CD4-positive, alpha-beta T cell (primary cell): ENCODE measurements at regions not wholly inside any gene's neighbourhood (a gene's known extent, or its start where the extent isn't known, plus 50 kb on each side); places are given as distances from the start of the nearest gene placed in this dataset.

Experiments used
- ATAC-seq: fragments of 200-7000 bp; cut with Tn5 transposase; one replicate; pipeline ENCODE4 v1.10.0; 2022; ENCODE audit warnings: mild to moderate bottlenecking; ENCODE audit not compliant: poor library complexity
- CTCF ChIA-PET: fragments of 350-600 bp; sonication (Branson Sonifier 250); formaldehyde crosslinking; loops from one replicate; lab custom pipeline; 2021; ENCODE audit warnings: antibody characterized with exemption, inconsistent platforms; lab: Charles Lee
- POLR2A ChIA-PET: fragments of 350-600 bp; sonication (Branson Sonifier 250); formaldehyde crosslinking; loops from one replicate; lab custom pipeline; 2021; ENCODE audit warnings: antibody characterized with exemption, inconsistent platforms; lab: Charles Lee
- DNase-seq, 14 experiments: peaks; one replicate each; pipeline ENCODE4 v3.0.0-alpha.2; 2013 to 2020; ENCODE audit warnings: mixed read lengths in 2 of 14
- H3K27ac ChIP-seq, 2 donors: one replicate each; pipeline versions ENCODE4 v1.5.1 to v1.7.0; 2013; ENCODE audit warnings: low read length in 2 of 2, low read depth in 1 of 2, mild to moderate bottlenecking in 1 of 2
- H3K27me3 ChIP-seq, 2 experiments: 1 replicate in 1 of 2; 2 replicates in 1 of 2; pipeline versions ENCODE4 v1.6.1 to v1.7.0; 2013; ENCODE audit warnings: low read length in 2 of 2, control low read depth in 1 of 2, mild to moderate bottlenecking in 1 of 2, moderate library complexity in 1 of 2; ENCODE audit not compliant: insufficient read depth in 2 of 2, control insufficient read depth in 1 of 2
- H3K36me3 ChIP-seq: one replicate; pipeline ENCODE4 v1.6.1; 2013; ENCODE audit warnings: low read length, control low read depth; ENCODE audit not compliant: insufficient read depth
- H3K4me1 ChIP-seq: one replicate; pipeline ENCODE4 v1.6.1; 2013; ENCODE audit warnings: low read length, control low read depth; ENCODE audit not compliant: insufficient read depth
- H3K4me3 ChIP-seq: one replicate; pipeline ENCODE4 v1.5.1; 2013; ENCODE audit warnings: mild to moderate bottlenecking, low read length, moderate library complexity
- H3K9me3 ChIP-seq, 2 experiments: 1 replicate in 1 of 2; 2 replicates in 1 of 2; pipeline versions ENCODE4 v1.6.1 to v1.7.0; 2013; ENCODE audit warnings: low read length in 2 of 2, mild to moderate bottlenecking in 2 of 2, control low read depth in 1 of 2, moderate library complexity in 1 of 2; ENCODE audit not compliant: control insufficient read depth in 1 of 2, insufficient read depth in 1 of 2
- H3K27ac Mint-ChIP-seq: one replicate; pipeline ENCODE4 v1.8.0; 2020; ENCODE audit warnings: mixed read lengths
- H3K27me3 Mint-ChIP-seq: one replicate; pipeline ENCODE4 v1.8.0; 2021; ENCODE audit warnings: mixed read lengths
- H3K36me3 Mint-ChIP-seq: one replicate; pipeline ENCODE4 v1.8.0; 2021; ENCODE audit warnings: low read depth, mixed read lengths
- H3K4me1 Mint-ChIP-seq: one replicate; pipeline ENCODE4 v1.8.0; 2021; ENCODE audit warnings: low read depth, mixed read lengths
- H3K4me3 Mint-ChIP-seq: one replicate; pipeline ENCODE4 v1.8.0; 2020; ENCODE audit warnings: mild to moderate bottlenecking, mixed read lengths
- H3K9me3 Mint-ChIP-seq: one replicate; pipeline ENCODE4 v1.8.0; 2020; ENCODE audit warnings: mixed read lengths
- intact Hi-C, 2 experiments: fragments of 100-400 bp; cut with DNase I in 1 of 2; cut with micrococcal nuclease in 1 of 2; formaldehyde crosslinking; loops; one replicate each; pipeline versions ENCODE4 v1.15.1 to v1.9.0; 2023 to 2025; cut with DNase I, micrococcal nuclease
- TF ChIP-seq, protein P1 (sequence below): fragments of 200-600 bp; IDR thresholded peaks from one replicate; pipeline ENCODE4 v1.8.0; 2022; ENCODE audit warnings: antibody characterized with exemption, mild to moderate bottlenecking

DNA sequence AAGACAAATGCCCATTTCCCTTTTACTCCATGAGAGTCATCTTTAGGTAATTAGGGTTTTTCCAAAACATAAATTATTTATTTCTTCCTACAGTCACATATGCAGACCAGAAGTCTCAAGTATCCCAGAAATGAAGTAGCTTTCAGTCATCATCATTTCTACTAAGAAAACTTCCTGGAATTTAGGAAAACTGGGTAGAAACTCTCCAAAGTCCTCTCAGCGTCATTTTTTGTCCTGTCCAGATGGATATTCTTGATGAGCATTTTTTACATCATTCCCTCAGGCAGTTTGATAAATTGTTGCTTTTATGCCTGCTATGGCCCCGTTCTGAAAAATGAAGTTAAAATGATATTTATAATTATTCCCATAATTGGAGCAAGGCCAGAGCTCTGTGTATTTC, 93.9 kb upstream of the DCN start:
- H3K27ac ChIP-seq: no peak overlapping the region
- no peak overlapping the region for H3K4me3 ChIP-seq
- Mint-ChIP-seq H3K27me3 (peaks cover 22% of the 10 kb centered on the region), H3K4me3 (no peak overlapping the region), H3K9me3 (no peaks in the 10 kb centered on the region), H3K4me1 (no peaks in the 10 kb centered on the region), H3K36me3 (no peaks in the 10 kb centered on the region), H3K27ac (no peak overlapping the region)
- no peaks in the 10 kb centered on the region for H3K4me1 ChIP-seq
- TF ChIP-seq, protein P1, sequence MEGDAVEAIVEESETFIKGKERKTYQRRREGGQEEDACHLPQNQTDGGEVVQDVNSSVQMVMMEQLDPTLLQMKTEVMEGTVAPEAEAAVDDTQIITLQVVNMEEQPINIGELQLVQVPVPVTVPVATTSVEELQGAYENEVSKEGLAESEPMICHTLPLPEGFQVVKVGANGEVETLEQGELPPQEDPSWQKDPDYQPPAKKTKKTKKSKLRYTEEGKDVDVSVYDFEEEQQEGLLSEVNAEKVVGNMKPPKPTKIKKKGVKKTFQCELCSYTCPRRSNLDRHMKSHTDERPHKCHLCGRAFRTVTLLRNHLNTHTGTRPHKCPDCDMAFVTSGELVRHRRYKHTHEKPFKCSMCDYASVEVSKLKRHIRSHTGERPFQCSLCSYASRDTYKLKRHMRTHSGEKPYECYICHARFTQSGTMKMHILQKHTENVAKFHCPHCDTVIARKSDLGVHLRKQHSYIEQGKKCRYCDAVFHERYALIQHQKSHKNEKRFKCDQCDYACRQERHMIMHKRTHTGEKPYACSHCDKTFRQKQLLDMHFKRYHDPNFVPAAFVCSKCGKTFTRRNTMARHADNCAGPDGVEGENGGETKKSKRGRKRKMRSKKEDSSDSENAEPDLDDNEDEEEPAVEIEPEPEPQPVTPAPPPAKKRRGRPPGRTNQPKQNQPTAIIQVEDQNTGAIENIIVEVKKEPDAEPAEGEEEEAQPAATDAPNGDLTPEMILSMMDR: no peak
- CTCF ChIA-PET: no interaction called here
- no peaks in the 10 kb centered on the region for H3K9me3 ChIP-seq
- ATAC-seq: no peak
- no peak for DNase-seq
- no peaks in the 10 kb centered on the region for H3K36me3 ChIP-seq
- no peaks in the 10 kb centered on the region for H3K27me3 ChIP-seq
- POLR2A ChIA-PET: no interaction called here
- intact Hi-C loops: no loop called here

DNA sequence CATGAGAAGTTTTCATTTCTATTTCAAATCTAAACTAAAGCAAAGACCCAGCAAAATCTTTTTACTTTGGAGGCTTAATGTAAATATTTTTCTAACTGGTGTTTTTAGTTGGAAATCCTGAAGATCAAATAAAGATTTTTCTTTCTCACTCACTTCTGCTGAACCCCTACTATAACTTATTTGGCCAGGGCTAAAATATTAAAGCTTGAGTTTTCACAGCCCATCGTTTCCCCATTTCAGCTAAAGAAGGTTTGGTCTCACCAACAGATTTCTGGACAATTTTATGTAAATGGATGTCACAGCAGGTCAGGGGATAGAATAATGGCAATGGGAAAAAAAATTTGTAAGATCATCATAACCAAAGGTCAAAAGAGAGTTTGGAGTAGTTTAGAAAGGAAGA, 92.7 kb upstream of the DCN start:
- no peaks in the 10 kb centered on the region for H3K9me3 Mint-ChIP-seq
- Histone ChIP-seq H3K27me3 (no peaks in the 10 kb centered on the region), H3K36me3 (no peaks in the 10 kb centered on the region), H3K9me3 (no peaks in the 10 kb centered on the region), H3K4me1 (no peaks in the 10 kb centered on the region), H3K4me3 (no peak overlapping the region), H3K27ac (no peak overlapping the region)
- ChIA-PET POLR2A (no interaction called here), CTCF (no interaction called here)
- H3K36me3 Mint-ChIP-seq: no peaks in the 10 kb centered on the region
- no peak for DNase-seq
- no peak overlapping the region for H3K4me3 Mint-ChIP-seq
- H3K27me3 Mint-ChIP-seq: peaks cover 23% of the 10 kb centered on the region
- no peak overlapping the region for H3K27ac Mint-ChIP-seq
- ATAC-seq: no peak
- TF ChIP-seq, protein P1: no peak
- H3K4me1 Mint-ChIP-seq: no peaks in the 10 kb centered on the region
- intact Hi-C loops: no loop called here

DNA sequence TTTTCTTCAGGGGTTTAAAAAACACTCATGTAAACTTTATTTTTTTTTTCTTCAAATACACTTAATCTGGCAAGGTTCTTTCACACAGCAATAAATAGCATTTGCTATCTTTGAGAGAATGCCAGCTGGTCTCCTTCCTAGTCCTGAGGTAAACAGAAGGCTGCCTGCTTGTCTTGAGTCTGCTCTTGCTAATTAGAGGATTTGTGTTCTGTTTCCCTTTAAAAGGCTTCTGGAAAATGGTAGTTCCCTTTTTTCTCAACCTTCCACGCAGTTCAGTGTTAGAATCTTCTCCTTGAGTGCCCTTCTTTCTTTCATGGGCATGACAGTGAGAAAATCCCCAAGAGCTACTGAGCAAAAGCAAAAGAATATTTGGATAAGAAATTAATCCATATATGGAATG, 92.3 kb upstream of the DCN start:
- no peak for ATAC-seq
- no peak for DNase-seq
- H3K36me3 ChIP-seq: no peaks in the 10 kb centered on the region
- H3K4me3 ChIP-seq: no peak overlapping the region
- no peaks in the 10 kb centered on the region for H3K4me1 ChIP-seq
- no peak overlapping the region for H3K27ac ChIP-seq
- H3K27me3 ChIP-seq: no peaks in the 10 kb centered on the region
- intact Hi-C loops: no loop called here
- Mint-ChIP-seq H3K4me1 (no peaks in the 10 kb centered on the region), H3K9me3 (no peaks in the 10 kb centered on the region), H3K27ac (no peak overlapping the region), H3K4me3 (no peak overlapping the region), H3K36me3 (no peaks in the 10 kb centered on the region), H3K27me3 (peaks cover 23% of the 10 kb centered on the region)
- ChIA-PET POLR2A (no interaction called here), CTCF (no interaction called here)
- TF ChIP-seq, protein P1: no peak
- H3K9me3 ChIP-seq: no peaks in the 10 kb centered on the region
